22Rv1 (cell line): ENCODE measurements at regions not wholly inside any gene's neighbourhood (a gene's known extent, or its start where the extent isn't known, plus 50 kb on each side); places are given as distances from the start of the nearest gene placed in this dataset.

Experiments used
- ZFX ChIP-seq: fragments of 450-650 bp; IDR thresholded peaks from 2 replicates; pipeline ENCODE4 v1.6.1; 2017; ENCODE audit warnings: antibody characterized with exemption, borderline replicate concordance
- TF ChIP-seq, protein P1 (sequence below): fragments of 450-650 bp; IDR thresholded peaks from 2 replicates; pipeline ENCODE4 v1.5.1; 2017; ENCODE audit warnings: mild to moderate bottlenecking

DNA sequence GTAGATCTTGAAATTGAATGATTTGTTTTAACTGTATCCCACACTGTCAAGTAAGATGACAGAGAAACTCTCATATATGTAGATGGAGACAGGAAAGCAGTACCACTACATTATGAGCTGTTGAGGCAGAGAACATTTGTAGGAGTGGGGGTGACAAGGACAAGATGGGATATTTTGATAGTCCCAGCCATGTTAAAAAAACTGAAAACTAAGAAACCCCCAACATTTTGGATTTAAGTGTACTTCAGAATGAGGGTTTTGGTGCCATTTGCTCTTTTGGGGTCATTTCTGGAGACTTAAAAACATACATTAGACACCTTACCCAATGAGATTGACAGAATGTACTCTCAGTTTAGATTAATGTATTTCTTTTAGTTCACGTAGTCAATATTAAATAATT lies 149.9 kb upstream of the SLC4A4 start:
- TF ChIP-seq, protein P1, sequence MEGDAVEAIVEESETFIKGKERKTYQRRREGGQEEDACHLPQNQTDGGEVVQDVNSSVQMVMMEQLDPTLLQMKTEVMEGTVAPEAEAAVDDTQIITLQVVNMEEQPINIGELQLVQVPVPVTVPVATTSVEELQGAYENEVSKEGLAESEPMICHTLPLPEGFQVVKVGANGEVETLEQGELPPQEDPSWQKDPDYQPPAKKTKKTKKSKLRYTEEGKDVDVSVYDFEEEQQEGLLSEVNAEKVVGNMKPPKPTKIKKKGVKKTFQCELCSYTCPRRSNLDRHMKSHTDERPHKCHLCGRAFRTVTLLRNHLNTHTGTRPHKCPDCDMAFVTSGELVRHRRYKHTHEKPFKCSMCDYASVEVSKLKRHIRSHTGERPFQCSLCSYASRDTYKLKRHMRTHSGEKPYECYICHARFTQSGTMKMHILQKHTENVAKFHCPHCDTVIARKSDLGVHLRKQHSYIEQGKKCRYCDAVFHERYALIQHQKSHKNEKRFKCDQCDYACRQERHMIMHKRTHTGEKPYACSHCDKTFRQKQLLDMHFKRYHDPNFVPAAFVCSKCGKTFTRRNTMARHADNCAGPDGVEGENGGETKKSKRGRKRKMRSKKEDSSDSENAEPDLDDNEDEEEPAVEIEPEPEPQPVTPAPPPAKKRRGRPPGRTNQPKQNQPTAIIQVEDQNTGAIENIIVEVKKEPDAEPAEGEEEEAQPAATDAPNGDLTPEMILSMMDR: no peak
- no peak for TF ChIP-seq ZFX
